Stimulated activated CD8-positive, alpha-beta memory T cell treated with anti-CD3 and anti-CD28 coated beads, Interleukin-15, amount 100 ng/mL, for 48 hours (primary cell): ENCODE measurements at regions not wholly inside any gene's neighbourhood (a gene's known extent, or its start where the extent isn't known, plus 50 kb on each side); places are given as distances from the start of the nearest gene placed in this dataset.
A peak's percentile ranks its signal among the peaks of the same experiment; 100 is the strongest.

Experiments used
- DNase-seq, 2 donors: peaks; one replicate each; pipeline ENCODE4 v3.0.0-alpha.2; 2020; ENCODE audit warnings: low read depth in 2 of 2

DNA sequence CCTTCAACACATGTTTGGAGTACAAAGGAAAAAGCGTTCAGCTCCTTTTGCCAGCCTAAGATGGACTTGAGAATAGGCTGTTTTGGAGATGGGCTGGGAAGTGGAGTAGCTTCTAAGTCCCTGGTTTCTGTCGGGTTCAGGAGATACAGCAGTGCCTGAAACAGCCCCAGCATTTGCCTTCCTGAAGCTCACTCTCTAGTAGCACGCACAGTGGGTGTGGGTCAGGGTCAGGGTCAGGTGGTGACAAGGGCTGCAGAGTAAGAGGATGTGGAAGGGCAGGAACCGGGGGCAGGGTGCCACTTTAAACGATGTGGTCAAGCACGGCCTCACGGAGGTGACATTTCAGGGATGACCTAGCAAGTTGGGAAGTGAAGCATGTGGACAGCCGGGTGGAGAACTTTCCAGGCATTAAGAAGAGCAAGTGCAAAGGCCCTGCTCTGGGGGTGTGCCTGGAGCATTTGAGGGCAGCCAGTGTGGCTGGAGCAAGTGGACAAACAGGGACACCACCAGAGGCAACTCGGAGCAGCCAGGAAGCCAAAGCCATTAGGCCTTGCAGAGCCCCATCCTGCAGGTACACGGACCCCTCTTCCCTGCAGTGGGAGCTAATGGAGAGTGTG, 382.2 kb upstream of the ZMIZ1 start:
- no peak for DNase-seq

DNA sequence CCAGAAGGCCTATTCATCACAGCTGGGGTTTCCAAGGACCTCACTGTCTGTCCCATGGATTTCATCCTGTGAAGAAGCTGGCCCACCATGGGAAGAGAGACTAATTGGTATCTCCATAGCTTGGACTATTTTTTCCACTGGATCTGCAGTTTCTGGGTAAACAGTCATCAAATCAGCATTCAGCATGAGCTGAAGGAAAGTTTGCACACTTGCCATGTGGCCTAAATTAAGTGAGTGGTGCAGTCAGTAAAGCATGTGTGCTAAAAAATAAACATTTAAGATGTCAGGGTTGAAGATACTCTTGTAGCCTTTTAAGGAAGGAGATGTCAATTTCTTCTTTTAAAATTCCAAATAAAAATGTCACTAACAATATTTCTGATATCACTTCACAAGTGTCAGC, 381.1 kb upstream of the ZMIZ1 start:
- no peak for DNase-seq

DNA sequence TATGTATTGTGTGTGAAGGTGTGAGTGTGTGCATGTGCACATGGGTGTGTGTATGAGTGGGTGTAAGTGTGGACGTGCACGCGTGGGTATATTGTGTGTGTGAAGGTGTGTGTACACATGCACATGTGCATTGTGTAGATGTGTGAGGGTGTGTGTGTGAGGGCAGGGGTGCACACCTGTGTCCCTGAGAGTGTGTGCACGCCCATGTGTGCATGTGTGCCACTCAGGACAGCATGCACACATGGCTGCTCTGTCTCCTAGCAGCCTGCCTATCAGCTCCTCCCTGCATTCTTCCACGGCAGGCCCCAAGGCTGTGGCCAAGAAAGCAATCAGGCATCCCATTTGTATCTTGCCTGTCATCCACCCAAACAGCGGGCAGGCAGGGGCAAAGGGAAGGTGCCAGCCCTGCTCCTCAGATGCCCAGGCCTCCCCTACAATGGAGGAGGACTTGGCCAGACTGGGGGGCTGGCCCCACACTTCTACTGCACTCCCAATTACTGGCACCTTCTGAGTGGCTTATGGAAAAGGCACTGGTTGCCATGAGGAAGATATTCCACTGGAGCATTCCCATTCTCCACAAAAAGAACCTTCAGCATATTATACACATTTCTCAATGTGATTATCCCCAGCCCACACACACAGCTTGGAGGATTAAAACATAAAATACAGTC, 380.4 kb upstream of the ZMIZ1 start:
- DNase-seq = no peak

DNA sequence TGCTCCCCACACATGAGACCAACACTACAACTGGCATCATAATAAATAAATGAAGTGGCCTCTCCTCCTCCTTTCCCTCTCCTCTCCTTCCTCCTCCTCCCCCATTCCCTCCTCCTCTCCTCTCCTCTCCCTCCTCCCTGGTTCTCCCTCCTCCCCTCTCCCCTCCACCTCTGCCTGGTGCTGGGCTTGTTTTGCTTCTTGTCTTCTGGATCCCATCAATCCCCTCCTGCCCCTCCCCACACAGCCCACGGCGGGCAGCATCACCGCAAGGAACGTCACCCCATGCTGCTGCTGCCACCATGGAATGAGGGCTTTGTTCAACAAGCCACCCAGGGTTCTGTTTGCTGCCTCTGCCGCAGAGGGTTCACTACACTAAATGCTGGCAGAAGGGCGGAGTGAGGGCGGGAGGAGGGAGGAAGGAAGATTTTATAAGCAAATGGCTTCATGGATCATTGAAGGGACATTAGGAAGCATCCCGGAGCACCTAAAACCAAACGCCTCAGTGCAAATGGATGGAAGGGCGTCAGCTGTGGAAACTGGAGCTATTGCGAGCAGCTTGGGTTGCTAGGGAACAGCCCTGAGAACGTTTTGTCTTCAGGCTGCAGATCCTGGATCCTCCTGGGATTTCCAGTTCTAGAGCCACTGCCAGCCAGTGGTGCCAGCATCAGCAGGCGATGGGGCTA, 379.7 kb upstream of the ZMIZ1 start:
- DNase-seq = no peak

DNA sequence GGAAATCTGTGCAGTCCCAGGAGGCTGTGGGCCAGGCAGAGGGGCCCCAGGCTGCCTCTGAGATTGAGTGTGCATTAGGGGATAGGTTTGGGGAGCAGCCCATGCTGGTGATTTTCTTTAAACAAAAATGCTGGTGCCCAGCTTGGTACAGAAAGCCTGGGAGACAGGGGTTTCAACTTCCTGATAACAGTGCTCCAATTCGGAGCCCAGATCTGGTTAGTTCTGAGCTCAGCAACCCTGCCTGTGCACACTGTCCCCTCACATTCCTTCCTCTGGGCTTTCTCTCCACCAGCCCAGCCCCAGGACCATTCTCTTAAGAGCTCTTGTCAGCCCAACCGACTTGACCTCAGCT, 379.2 kb upstream of the ZMIZ1 start:
- no peak for DNase-seq

DNA sequence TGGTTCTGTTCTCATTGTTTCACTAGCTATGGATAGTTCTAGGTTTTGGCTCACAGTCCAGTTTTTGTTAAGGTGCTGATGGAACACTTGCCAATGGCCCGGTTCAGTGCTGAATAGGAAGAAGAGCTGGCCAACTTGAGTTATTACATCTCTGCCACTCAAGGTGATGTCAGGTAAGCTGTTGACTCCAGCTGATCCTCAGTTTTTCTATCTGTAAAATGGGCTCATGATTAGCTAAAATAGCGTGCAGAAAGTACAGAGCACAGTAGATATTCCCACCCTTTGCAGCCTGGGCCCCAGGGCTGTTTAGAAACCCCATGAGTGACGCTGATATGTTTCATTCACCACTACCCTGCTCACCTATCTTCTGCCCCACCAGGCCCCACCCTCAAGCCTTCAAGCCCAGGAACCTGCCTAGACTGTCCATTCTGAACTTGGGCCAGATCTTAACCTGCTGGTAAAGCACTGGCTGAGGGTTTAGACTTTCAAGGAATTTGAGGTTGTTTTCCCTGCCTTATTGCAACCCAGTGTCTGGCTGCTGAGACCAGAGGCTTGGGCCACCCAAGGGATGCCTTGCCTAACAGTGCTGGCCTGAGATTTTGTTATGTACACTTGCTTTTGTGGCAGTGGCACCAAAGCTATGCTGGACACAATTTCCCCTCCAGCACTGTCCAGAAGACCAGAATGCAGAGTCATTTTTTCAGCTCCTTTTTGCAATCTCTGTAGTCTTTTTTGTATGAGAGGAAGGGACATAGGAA, 378.2 kb upstream of the ZMIZ1 start:
- DNase-seq = no peak

DNA sequence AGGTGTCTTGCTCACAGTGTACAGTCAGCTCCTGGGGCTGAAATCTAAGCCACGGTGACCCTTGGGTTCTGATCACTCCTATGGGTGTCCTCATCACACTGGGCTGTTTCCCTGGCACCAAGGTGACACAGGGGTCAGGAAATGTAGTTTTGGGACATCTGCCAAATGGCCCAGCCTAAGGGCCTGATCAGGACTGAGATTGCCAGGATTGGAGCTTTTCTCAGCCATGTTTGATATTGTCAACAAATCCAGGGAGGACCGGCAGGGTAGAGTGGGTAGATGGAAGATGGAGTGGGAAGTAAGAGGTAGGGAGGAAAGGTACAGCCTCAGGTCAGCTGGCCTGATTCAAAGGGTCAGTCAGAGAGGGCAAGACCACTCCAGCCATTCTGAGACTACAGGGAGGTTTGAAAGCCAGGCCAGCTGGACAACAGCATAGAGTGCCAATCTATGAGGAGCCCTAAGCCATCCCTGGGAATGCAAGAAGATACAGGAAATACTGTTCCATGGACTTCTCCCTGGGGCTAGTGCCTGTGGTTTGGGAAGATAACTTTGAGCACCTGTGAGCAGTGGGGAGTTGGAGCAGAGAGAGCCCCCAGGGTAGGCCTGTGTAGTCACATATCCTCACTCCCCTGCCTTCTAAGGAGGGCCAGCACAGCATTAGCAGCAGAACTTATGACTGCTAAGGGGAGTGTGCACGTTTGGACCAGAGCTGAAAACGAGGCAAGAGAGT, 377.3 kb upstream of the ZMIZ1 start:
- DNase-seq = no peak

DNA sequence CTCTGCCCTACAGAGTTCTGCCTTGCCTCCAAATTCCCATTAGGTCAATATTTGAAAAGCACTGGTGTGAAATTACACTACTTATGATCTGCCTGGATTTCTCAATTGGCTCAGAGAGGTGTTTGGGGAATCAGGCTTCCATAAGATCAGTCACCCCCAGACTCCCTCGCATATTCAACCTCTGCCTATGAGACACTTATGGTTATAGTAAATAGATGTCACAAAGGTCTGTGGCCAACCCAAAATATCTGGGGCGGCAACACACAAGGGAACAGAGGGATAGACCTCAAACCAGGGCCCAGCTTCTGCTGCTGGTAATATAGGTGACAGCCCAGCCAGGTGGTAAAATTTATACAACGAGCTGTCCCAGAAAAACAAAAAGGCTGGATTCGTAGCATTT, 376.7 kb upstream of the ZMIZ1 start:
- DNase-seq = no peak

DNA sequence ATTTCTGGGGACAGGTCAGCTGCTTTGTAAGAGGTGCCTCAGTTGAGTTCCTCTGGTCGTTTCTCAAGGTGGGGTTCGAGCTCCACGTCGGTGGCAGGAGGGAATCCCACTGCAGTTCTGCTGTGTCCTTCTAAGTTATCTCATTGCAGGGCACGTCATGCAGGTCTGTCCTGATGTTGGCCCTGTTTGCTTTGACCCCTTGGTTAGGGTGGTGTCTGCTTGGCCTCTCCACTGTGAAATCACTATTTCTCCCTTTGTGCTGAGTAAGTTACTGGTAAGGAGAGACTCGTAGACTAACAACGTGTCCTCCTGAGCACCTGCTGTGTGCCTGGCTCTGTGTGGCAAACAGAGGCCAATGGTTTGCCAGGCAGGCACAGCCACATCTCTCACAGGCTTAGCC, 372.9 kb upstream of the ZMIZ1 start:
- no peak for DNase-seq

DNA sequence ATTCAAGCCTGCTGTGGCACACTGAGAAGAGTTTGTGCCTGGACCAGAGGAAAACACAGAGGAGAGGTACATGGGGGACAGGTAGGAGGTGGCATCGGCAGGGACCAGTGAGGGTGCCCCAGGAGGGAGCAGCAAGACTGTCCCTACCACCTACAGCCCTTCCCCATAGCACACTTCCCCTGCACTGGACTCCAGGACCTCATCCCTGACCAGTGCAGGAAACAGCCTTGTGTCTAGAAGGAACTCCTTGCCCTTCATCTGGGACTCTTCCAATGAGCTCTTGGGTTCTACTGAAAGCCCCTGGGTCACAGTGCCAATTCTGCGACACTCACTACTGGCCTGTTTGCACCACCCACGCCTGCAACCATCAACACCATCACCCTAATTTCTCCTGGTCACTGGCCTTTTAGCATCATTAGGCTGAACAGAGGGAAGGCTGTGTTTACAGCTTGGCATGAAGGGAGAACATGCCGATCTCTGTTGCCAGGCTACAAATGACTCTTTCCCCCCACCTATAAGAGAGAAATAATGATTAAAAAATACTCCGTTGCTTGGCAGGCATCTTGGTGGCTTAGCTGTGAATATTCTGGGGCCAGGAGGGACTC, 371.9 kb upstream of the ZMIZ1 start:
- no peak for DNase-seq

DNA sequence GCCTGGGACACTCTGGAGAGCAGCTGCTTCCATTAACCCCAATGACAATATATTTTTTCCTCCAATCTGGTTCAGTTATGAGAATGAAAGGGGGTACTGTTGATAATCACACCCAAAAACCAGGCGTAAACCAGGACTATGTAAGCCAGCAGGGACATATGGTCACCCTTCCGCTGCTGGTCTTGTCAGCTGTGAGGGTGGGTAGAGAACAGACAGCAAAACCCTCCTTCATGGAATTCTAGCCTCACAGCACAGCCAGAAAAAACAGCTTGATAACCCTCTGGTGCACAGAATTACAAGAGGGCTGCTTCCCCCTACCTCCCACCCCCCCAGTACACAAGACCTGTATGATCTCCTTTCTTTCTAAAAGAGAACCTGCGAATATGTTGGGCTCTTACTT, 368.8 kb upstream of the ZMIZ1 start:
- no peak for DNase-seq

DNA sequence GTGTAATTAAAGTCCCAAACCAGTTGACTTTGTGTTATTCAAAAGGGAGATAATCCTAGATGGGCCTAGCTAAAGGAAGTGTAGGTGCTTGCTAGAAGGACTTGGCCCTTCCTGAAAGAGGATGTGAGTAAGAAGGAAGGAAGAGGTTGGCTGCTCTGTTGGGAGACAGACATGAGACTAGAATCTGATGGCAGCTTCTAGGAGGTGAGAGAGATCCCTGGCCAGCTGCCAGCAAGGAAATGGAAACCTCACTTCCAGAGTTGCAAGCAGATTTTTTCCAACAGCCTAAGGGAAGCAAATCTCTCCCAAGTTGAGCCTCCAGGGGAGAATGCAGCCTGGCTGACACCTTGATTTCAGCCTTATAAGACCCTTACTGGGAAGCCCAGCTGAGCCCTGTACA, 368.4 kb upstream of the ZMIZ1 start:
- DNase-seq = no peak

DNA sequence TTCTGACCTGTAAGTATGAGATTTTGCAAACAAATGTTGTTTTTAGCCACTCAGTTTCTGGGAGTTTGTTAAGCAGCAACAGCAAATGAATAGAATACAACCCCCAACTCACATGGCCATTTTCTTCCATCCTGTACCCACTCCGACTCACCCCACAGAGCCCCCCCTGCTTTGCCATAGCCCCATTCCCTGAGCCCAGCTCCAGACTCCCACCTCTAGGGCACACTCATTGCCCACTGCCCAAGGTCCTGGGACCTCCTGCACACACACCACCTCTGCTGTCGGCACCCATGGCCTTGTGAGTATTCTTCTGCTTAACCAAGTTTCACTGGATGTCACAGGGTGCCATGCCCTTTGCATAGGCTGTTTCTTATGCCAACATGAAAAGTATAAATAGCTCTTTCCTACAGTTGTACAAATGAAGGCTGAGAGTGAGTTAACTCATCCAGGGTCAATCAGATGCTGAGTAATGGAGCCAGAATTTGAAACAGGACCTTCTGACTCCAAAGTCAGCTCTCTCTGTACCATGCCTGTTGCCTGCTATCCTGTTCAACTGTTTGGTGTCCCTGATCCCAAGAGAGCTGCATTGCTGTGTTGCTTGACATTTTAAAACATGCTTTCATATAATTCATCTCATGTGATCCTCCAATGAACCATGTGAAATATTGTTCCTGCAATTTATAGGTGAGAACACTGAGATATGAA, 367.8 kb upstream of the ZMIZ1 start:
- no peak for DNase-seq

DNA sequence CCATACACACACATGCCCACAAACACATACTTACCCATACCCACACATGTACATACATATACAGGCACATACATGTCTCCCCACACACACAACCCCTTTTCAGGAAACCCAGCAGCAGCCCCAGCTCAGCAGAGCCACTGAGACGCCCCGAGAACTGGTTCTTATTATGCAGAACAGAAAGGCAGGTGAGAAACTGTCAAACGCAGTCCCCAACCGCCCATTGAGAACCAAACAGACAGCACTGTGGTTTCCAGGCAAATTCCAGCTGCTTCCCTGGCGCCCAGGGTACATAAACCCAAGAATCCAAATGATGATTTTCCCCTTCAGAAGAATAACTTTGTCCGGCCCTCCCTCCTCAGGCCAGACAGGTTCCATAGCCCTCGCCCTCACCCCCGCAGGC, 366.6 kb upstream of the ZMIZ1 start:
- no peak for DNase-seq

DNA sequence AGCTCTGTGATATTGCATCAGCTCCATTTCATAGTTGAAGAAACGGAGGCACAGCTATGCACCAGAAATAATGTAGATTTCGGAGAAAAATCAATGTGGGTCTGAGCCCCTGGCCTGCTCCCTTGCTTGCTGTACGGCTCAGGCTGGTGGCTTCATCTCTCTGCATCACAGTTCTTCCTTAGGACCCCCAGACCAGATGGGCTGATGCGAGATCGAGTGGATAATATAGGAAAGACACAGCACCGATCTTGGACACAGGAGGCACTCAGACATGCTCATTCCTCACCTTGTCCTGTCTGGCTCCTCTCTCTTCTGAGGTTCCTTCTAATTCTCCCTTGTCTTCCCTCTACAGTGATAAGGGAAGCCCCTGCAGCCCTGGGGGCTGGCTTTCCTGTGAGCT, 365.9 kb upstream of the ZMIZ1 start:
- no peak for DNase-seq

DNA sequence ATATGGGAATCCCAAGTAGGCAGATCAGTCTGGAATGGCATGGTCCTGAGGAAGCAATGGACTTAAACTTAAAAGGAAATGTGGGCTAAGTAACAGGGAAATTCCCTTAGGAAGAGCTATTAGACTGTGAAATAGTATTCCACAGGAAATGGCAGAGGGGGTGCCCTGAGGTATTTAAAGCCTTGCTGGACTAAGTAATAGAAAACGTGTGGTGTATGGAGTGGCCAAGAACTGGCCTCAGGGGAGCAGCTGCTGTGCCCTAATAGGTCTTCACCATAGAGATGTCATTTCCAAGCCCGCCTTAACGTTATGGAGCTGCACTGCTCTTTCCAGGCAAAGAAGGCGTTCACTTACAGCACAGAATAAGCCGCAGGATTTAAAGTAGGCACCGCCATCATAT, 365.2 kb upstream of the ZMIZ1 start:
- no peak for DNase-seq

DNA sequence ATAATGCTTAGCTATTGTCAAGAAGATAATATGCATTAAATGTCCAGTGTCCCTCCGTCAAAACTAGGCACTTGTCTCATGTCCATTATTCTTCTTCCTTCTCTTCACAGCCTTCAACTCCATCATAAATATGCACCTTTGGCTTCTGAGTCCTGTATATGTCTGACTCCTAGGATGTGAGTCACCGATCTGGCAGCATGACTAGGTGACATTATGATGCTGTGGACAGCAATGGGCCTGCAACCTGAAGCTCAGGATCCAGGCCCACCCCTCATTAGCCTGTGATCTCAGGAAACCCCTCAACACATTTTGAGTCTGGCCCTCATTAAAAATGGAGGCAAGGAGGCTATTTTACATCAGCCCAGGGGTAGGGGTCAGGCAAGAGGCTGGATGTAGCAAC, 362.5 kb upstream of the ZMIZ1 start:
- no peak for DNase-seq

DNA sequence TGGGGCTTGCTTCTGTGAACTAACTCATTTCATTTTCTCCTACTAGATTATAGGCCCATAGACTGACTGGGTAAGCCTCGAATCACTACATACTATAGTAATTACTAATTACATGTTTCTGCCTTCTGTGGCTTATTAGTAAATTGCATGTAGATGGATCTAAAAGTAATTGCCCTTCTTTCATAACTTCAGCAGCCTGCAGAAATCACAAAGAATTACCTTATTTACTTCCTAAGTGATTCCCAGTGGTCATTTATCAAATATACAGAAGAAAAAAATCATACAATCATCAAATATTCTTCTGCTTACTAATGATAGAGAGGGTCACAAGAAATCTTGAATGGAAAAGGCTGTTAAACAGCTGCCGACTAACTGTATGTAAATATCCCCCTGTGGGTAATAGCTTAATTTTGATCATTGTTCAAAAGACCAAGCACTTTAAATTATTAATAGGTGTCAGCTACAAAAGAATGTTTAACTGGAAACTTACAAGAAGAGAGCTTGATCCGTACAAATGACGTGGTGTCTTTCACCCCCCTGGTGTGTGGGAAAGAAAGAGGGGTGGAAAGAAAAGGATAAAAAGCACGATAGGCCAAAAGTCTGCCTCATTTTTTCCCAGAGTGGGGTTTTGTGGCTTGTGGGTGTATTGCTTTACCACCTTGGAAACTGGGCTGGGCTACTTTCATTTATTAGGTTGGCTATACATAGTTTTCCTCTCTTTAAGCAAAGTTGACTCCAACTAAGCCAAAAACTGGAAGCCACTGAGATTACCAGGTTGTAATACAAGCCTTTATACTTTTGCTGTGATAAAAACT, 361.8 kb upstream of the ZMIZ1 start:
- peak in 1 of 2 donors; percentile 13 for DNase-seq

DNA sequence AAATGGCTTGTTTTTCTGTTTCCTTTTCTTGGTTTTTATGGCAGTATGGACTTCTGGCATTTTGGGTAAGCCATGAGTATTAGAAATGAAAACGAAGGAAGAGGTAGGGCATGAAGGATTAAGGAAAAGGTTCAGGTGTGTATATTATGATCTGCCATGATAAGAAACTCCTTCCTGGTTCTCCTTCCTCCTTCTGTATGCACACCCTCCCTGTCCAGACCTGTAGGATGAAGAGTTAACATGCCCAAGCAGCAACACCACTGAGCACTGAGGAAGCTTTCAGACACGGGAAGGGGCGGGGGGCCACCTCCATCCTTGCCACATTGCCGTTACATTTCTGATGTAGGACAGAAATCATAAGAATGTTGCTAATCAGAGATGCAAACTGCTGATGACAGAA, 361.0 kb upstream of the ZMIZ1 start:
- no peak for DNase-seq

DNA sequence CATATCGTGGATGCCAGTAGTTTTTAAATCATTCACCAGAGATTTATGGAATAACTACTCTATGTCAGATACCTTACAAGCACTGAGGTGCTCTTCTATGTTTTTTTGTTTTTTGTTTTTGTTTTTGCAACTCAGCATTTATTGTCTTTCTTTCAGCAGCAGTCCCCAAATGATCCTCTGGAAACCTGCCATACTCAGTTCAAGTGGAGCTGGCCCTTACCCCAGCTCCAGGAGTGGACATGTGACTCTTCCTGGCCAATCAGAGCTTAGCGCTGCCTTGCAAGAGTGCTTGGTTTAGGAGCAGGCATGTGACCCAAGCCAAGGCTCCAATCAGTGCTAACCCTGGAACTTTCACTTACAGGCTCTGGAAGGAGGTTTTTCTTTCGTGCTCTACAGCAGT, 356.6 kb upstream of the ZMIZ1 start:
- DNase-seq = no peak
